ENCODE measurements at regions not wholly inside any gene's neighbourhood (a gene's known extent, or its start where the extent isn't known, plus 50 kb on each side); places are given as distances from the start of the nearest gene placed in this dataset.
"Not testable (repeated sequence)": the region's sequence is repeated elsewhere in the genome, so short reads cannot be mapped to it uniquely, and the experiment has no call there.

DNA sequence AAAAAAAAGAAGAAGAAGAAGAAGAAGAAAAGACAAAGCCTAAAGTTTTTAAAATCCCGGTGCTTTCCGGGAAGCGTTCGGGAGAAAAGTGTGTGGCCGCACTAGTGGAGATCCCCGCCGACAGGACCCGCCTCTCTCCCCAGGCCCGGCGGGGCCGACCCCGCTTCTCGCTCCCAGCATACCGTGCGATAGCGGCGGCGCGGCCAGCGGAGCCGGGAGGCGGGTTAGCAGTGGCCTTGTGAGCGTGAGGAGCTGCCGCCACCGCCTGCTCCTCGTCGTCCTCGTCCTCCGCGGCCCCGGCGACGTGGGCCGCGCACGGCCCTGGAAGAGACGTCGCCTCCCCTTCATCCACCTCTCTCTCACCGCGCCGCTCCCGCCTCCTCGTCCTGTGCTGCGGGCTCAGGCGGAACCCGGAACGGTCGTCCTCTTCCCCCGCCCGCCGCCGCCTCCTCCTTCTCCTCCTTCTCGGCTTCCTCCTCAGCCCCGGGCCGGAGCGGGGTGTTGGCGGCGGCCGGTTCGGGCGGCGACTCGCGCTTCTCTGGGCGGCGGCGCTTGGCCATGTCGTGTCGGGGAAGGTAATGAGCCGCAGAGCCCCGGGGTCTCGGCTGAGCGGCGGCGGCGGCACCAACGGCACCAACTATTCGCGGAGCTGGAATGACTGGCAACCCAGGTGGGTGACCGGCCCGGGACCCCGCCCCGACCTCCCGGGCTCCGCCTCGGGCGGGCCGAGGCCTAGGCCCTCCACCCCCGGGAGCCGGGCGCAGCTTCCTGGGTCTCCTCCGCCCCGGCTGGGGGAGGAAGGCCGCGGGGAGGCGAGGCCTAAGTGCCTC lies 62.6 kb upstream of the CDR2 start (continued):
- TF ChIP-seq, protein P1, sequence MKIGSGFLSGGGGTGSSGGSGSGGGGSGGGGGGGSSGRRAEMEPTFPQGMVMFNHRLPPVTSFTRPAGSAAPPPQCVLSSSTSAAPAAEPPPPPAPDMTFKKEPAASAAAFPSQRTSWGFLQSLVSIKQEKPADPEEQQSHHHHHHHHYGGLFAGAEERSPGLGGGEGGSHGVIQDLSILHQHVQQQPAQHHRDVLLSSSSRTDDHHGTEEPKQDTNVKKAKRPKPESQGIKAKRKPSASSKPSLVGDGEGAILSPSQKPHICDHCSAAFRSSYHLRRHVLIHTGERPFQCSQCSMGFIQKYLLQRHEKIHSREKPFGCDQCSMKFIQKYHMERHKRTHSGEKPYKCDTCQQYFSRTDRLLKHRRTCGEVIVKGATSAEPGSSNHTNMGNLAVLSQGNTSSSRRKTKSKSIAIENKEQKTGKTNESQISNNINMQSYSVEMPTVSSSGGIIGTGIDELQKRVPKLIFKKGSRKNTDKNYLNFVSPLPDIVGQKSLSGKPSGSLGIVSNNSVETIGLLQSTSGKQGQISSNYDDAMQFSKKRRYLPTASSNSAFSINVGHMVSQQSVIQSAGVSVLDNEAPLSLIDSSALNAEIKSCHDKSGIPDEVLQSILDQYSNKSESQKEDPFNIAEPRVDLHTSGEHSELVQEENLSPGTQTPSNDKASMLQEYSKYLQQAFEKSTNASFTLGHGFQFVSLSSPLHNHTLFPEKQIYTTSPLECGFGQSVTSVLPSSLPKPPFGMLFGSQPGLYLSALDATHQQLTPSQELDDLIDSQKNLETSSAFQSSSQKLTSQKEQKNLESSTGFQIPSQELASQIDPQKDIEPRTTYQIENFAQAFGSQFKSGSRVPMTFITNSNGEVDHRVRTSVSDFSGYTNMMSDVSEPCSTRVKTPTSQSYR (CRISPR knock-in tag; IDR thresholded peaks at IDR 0.05; ENCODE audit: borderline replicate concordance), result peak; percentile 54; the same call in 1 of the 2 replicates
- not testable (repeated sequence) for TF ChIP-seq SOX6 (IDR thresholded peaks at IDR 0.05)
- peak; percentile 64 for TF ChIP-seq SOX6 (CRISPR knock-in tag; IDR thresholded peaks at IDR 0.05)
- TF ChIP-seq GFI1 (CRISPR knock-in tag; IDR thresholded peaks at IDR 0.05; ENCODE audit: borderline replicate concordance), result 0 out of 2 replicates have a peak, but pooled peaks have one; percentile 45
- peak; percentile 92 for TF ChIP-seq KLF6 (CRISPR knock-in tag; IDR thresholded peaks at IDR 0.05)
- TF ChIP-seq SSRP1 (CRISPR knock-in tag; IDR thresholded peaks at IDR 0.05), result 0 out of 2 replicates have a peak, but pooled peaks have one; percentile 51
- peak; percentile 84 for TF ChIP-seq ZFP90 (CRISPR knock-in tag; IDR thresholded peaks at IDR 0.05; ENCODE audit: borderline replicate concordance)
- TF ChIP-seq, protein P2, sequence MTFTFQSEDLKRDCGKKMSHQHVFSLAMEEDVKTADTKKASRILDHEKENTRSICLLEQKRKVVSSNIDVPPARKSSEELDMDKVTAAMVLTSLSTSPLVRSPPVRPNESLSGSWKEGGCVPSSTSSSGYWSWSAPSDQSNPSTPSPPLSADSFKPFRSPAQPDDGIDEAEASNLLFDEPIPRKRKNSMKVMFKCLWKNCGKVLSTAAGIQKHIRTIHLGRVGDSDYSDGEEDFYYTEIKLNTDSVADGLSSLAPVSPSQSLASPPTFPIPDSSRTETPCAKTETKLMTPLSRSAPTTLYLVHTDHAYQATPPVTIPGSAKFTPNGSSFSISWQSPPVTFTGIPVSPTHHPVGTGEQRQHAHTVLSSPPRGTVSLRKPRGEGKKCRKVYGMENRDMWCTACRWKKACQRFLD (CRISPR knock-in tag; IDR thresholded peaks at IDR 0.05; ENCODE audit: borderline replicate concordance), result peak; percentile 40; the same call in 1 of the 2 replicates
- peak; percentile 70 for TF ChIP-seq CBX1 (IDR thresholded peaks at IDR 0.05; ENCODE audit: low read depth)
- 0 out of 2 replicates have a peak, but pooled peaks have one; percentile 74 for TF ChIP-seq ZNF839 (CRISPR knock-in tag; IDR thresholded peaks at IDR 0.05; ENCODE audit: borderline replicate concordance)
- TF ChIP-seq HNRNPLL (IDR thresholded peaks at IDR 0.05; ENCODE audit: low read depth, low read length, poor library complexity, severe bottlenecking), result peak; percentile 87
- TF ChIP-seq, protein P3, sequence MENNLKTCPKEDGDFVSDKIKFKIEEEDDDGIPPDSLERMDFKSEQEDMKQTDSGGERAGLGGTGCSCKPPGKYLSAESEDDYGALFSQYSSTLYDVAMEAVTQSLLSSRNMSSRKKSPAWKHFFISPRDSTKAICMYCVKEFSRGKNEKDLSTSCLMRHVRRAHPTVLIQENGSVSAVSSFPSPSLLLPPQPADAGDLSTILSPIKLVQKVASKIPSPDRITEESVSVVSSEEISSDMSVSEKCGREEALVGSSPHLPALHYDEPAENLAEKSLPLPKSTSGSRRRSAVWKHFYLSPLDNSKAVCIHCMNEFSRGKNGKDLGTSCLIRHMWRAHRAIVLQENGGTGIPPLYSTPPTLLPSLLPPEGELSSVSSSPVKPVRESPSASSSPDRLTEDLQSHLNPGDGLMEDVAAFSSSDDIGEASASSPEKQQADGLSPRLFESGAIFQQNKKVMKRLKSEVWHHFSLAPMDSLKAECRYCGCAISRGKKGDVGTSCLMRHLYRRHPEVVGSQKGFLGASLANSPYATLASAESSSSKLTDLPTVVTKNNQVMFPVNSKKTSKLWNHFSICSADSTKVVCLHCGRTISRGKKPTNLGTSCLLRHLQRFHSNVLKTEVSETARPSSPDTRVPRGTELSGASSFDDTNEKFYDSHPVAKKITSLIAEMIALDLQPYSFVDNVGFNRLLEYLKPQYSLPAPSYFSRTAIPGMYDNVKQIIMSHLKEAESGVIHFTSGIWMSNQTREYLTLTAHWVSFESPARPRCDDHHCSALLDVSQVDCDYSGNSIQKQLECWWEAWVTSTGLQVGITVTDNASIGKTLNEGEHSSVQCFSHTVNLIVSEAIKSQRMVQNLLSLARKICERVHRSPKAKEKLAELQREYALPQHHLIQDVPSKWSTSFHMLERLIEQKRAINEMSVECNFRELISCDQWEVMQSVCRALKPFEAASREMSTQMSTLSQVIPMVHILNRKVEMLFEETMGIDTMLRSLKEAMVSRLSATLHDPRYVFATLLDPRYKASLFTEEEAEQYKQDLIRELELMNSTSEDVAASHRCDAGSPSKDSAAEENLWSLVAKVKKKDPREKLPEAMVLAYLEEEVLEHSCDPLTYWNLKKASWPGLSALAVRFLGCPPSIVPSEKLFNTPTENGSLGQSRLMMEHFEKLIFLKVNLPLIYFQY (CRISPR knock-in tag; IDR thresholded peaks at IDR 0.05; ENCODE audit: borderline replicate concordance), result peak; percentile 77
- TF ChIP-seq FOXC1 (CRISPR knock-in tag; IDR thresholded peaks at IDR 0.05; ENCODE audit: borderline replicate concordance), result peak; percentile 94; the same call in 1 of the 2 replicates
- peak; percentile 37 for TF ChIP-seq FOSL2 (CRISPR knock-in tag; IDR thresholded peaks at IDR 0.05)
- TF ChIP-seq, protein P4, sequence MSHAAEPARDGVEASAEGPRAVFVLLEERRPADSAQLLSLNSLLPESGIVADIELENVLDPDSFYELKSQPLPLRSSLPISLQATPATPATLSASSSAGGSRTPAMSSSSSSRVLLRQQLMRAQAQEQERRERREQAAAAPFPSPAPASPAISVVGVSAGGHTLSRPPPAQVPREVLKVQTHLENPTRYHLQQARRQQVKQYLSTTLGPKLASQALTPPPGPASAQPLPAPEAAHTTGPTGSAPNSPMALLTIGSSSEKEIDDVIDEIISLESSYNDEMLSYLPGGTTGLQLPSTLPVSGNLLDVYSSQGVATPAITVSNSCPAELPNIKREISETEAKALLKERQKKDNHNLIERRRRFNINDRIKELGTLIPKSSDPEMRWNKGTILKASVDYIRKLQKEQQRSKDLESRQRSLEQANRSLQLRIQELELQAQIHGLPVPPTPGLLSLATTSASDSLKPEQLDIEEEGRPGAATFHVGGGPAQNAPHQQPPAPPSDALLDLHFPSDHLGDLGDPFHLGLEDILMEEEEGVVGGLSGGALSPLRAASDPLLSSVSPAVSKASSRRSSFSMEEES (CRISPR knock-in tag; IDR thresholded peaks at IDR 0.05), result peak; percentile 61; the same call in 1 of the 2 replicates
- peak; percentile 57; the same call in 1 of the 2 replicates for TF ChIP-seq MAFG (CRISPR knock-in tag; IDR thresholded peaks at IDR 0.05)
- peak; percentile 87 for TF ChIP-seq ZC3H13 (CRISPR knock-in tag; IDR thresholded peaks at IDR 0.05)
- peak; percentile 67 for TF ChIP-seq RXRB (CRISPR knock-in tag; IDR thresholded peaks at IDR 0.05; ENCODE audit: borderline replicate concordance)
- TF ChIP-seq KLF16 (CRISPR knock-in tag; IDR thresholded peaks at IDR 0.05), result peak in 1 of 2 experiments; percentile 96; a peak in 2 of 4 replicates
